Loucy (cell line): ENCODE measurements at regions not wholly inside any gene's neighbourhood (a gene's known extent, or its start where the extent isn't known, plus 50 kb on each side); places are given as distances from the start of the nearest gene placed in this dataset.

ENCODE experiments used
- CTCF ChIP-seq: fragments of 200-600 bp; sonication (generic); conservative IDR thresholded peaks from 2 replicates; pipeline ENCODE4 v1.5.1; 2014; ENCODE audit warnings: mild to moderate bottlenecking, antibody characterized with exemption, low read length
- EZH2phosphoT487 ChIP-seq: fragments of 200-600 bp; IDR thresholded peaks from 2 replicates; pipeline ENCODE4 v1.6.1; 2018; ENCODE audit warnings: antibody characterized with exemption, mild to moderate bottlenecking, moderate library complexity, borderline replicate concordance

- TF ChIP-seq CTCF (no peak), EZH2phosphoT487 (no peak)
These were observed 528.7 kb downstream of the SOX2 start for GRCh38 chr3:182240474-182240873.
